ENCODE measurements at regions not wholly inside any gene's neighbourhood (a gene's known extent, or its start where the extent isn't known, plus 50 kb on each side); places are given as distances from the start of the nearest gene placed in this dataset.

GRCh38 chr13:80284290-80284689, 56.6 kb downstream of the SPRY2 start:
- no peak for DNase-seq (ENCODE audit: low read depth in 3 of 3)

DNA sequence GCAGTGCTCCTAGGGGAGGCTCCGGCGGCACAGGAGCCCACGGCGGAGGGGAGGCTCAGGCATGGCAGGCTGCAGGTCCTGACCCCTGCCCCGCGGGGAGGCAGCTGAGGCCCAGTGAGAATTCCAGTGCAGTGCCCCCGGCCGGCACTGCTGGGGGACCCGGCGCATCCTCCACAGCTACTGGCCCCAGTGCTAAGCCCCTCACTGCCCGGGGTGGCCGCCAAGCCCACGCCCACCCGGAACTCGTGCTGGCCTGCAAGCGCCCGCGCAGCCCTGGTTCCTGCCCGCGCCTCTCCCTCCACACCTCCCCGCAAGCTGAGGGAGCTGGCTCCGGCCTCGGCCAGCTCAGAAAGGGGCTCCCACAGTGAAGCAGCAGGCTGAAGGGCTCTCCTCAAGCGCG, 62.2 kb downstream of the SPRY2 start:
- no peak for DNase-seq (ENCODE audit: low read depth in 3 of 3)

GRCh38 chr13:80276371-80277289, 64.3 kb downstream of the SPRY2 start:
- no peak for DNase-seq (ENCODE audit: low read depth in 3 of 3)

DNA sequence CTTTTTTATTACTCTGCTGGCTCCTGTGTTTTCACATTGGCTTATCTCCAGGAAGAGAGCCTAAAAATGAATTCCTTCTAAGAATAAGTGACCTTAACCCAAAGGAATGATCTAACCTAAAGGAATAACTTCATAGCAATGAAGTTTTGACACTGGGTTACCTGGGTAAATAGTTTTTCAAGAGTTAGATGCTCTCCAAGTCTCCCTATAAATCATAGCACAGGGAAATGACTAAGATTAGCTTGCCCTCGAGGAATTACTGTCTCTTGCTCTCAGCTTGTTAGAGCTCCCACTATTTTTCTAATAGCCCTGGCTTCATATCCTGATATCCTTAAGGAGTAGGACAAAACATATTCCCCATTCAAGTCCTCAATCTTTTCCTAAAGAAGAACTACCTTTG, 66.3 kb downstream of the SPRY2 start:
- no peak for DNase-seq (ENCODE audit: low read depth in 3 of 3)

- DNase-seq (ENCODE audit: low read depth in 3 of 3): no peak
Observed at GRCh38 chr13:80273718-80274117, 67.2 kb downstream of the SPRY2 start.

DNA sequence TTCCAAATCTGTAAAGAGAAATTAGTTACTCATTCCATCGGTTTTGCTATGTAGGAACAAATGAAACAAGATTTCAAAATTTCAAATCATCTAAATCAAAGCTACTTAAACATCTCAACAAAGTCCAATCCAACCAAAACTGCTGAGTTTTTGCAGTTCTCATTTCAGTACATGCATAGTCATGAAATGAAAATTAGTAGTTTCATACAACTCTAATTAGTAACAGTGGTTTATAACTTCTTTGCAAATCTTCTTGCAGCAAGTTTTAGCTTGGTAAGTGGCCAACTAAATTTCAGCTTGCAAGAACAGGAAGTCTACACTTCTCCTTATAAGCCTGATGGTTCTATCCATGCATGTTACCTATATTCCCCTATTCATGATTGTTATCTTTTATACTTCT, 75.6 kb downstream of the SPRY2 start:
- no peak for DNase-seq (ENCODE audit: low read depth in 3 of 3)

DNA sequence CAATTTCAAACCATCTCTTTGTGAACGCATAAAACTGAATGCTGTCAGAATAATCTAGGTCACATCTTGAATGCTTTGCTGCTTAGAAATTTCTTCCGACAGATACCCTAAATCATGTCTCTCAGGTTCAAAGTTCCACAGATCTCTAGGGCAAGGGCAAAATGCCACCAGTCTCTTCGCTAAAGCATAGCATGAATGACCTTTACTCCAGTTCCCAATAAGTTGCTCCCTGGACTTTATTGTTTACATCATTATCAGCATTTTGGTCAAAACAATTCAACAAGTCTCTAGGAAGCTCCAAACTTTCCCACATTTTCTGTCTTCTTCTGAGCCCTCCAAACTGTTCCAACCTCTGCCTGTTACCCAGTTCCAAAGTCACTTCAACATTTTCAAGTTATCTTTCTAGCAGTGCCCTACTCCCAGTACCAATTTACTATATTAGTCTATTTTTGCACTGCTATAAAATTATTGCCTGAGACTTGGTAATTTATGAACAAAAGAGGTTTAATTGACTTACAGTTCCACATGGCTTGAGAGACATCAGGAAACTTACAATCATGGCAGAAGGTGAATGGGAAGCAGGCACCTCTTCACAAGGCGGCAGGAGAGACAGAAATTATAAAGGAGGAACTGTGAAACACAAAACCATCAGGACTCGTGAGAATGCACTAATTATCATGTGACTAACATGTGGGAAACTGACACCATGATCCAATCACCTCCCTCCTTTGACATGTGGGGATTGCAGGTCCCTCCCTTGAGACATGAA, 77.0 kb downstream of the SPRY2 start:
- DNase-seq (ENCODE audit: low read depth in 3 of 3): no peak

- DNase-seq (ENCODE audit: low read depth in 3 of 3): no peak
Observed at GRCh38 chr13:80262051-80262695, 78.8 kb downstream of the SPRY2 start.

DNA sequence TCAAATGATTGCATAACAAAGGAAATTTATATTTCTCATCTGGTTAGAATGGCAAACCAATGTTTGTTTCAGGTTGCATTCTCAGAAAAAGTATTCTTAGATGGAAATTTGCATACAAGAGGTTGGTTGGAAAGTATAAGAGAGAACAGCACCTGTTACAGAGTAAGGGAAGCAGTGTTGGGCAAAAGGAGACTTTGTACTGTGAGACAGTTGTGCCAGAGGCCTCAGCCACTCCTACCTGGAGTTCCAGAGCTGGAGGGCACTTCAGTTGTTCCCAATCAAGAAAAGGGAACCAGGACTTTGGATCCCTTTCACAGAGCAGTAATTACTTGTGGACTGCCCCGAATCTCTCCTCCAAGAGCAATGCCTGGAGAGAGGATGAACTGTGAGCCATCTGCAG, 81.8 kb downstream of the SPRY2 start:
- DNase-seq (ENCODE audit: low read depth in 3 of 3): no peak

DNA sequence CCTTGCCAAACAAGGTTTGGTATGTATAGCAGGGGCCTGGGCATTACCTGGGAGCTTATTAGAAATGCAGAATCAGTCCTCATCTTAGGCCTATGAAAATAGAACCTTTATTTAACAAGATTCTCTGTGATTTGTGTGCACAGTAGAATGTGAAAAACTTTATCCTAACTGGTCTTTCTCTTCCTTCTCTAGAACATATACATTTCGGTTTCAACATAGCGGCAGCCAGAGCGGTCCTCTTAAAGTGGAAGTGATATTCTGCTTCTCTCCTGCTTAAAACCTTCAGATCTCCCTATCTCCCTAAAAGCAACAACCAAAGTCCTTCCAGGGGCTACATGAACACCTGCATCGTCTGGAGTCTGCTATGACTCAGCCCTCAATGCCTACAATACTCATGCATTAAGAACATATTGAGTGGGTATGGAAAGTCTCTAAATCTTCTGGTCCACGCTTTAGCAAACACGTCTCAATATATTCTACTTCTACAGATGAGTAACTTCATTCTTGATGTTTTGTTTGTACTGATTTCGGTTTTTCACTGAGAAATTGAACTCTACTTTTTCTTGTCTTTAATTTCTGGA, 84.5 kb downstream of the SPRY2 start:
- DNase-seq (ENCODE audit: low read depth in 3 of 3): no peak

- DNase-seq (ENCODE audit: low read depth in 3 of 3): no peak
Observed at GRCh38 chr13:80255946-80256345, 85.0 kb downstream of the SPRY2 start.

- no peak for DNase-seq (ENCODE audit: low read depth in 3 of 3)
Observed at GRCh38 chr13:80251403-80251802, 89.5 kb downstream of the SPRY2 start.

- DNase-seq (ENCODE audit: low read depth in 3 of 3): no peak
Observed at GRCh38 chr13:80250213-80250810, 90.6 kb downstream of the SPRY2 start.

DNA sequence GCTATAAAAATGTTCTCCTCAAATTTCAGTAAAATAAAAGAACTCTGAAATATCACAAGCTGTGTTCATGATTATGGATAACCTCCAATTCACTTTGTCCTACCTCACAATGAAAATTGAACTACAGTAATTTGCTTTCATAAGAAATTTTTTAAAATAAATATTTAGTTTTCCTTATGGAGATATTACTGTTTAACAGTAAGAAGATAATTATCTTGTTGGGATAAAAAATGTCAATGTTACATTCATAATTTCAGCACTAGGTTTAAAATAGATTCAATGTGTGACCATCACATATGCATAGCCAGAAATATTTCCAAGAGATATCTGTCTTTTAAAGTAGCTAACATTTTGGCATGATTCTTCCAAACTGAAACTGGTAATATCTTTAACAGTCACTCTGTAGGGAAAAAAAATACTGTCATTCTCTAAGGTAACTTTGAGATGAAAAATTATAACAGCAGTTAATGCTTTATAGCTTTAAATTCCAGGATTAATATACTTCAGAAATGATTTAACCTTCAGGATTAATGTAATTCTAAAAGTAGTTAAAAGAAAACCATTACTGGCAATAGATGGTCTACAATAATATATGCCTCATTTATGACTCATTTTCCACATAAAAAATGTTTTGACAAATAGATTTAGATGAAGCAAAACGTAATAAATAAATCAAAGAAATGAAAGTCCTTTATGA, 91.3 kb downstream of the SPRY2 start:
- no peak for DNase-seq (ENCODE audit: low read depth in 3 of 3)

- no peak for DNase-seq (ENCODE audit: low read depth in 3 of 3)
Observed at GRCh38 chr13:80245162-80245733, 95.7 kb downstream of the SPRY2 start.

- no peak for DNase-seq (ENCODE audit: low read depth in 3 of 3)
Observed at GRCh38 chr13:80244574-80244973, 96.4 kb downstream of the SPRY2 start.

DNA sequence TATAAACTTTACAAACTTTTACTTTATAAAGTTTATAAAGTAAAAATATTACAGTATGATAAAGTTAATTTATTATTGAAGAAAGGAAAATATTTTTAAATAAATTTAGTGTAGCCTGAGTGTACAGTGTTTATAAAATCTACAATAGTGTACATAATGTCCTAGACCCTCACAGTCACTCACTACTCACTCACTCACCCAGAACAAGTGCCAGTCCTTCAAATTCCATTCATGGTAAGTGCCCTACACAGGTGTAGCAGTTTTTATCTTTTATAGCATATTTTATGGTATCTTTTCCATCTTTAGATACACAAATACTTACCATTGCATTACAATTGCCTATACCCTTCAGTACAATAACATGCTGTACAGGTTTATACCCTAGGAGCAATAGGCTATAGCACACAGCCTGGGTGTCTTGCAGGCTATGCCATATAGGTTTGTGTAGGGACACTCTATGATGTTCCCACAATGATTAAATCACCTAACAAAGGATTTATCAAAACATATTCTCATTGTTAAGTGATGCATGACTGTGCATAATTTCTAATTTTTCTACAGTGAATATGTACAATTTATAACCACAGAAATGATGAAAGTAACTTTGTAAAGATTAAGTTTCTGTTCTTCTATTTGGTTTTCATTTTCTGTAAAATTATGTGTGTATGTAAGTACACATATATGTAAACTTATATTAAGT, 98.0 kb downstream of the SPRY2 start:
- DNase-seq (ENCODE audit: low read depth in 3 of 3): no peak

DNA sequence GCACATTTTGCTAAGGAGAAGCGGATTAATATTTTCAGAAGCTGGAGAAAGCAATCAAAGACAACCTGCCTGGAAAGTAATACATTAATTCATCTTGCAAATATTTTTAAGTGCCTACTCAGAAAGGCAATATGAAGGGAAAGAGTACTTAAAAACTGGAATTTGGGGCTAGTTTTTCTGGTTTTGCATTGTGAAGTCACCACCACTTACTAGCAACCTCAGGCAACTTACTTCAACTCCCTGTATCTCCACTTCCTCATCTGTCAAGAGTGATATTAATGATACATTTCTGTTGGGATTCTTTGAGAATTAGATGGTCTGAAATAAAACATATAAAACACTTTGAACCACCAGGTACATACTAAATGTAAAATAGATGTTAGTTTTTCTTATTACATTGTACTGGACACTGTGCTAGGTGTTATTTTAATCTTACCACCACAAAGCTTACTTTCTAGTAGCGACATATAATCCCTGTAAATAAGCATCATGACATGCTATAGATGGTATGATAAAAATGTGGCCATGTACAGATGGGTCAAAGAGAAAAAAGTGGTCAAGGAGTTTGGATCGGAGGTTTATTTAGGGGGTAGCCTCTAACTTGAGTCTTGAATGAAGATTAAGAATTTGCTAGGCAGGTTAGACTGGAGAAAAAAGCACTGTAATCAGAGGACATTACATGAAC, 101.2 kb downstream of the SPRY2 start:
- DNase-seq (ENCODE audit: low read depth in 3 of 3): no peak

GRCh38 chr13:80239116-80239515, 101.8 kb downstream of the SPRY2 start:
- no peak for DNase-seq (ENCODE audit: low read depth in 3 of 3)

DNA sequence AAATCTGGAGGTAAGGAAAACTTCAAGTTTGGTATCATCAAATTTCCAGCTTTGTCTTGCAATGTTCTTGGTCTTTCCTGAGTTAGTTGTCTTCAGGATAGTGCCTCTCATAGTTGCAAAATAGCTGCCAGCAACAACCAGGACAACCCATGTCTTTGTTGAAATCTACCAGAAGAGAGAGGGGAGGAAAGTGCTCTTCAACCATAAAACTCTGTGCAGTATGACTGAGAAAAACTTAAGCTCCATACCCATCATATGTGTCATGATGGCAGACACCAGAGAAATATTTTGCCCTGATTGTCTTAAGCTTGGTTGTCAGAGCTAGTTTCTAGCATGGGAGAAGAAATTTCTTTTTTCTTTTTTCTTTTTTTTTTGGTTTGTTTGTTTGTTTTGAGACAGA, 103.3 kb downstream of the SPRY2 start:
- DNase-seq (ENCODE audit: low read depth in 3 of 3): no peak

Measured in stimulated activated CD4-positive, alpha-beta T cell treated with anti-CD3 and anti-CD28 coated beads, TNF-alpha, amount 100 ng/mL, for 24 hours (primary cell).